GM12873 (cell line): ENCODE measurements at regions not wholly inside any gene's neighbourhood (a gene's known extent, or its start where the extent isn't known, plus 50 kb on each side); places are given as distances from the start of the nearest gene placed in this dataset.

Source experiments
- CTCF ChIP-seq: IDR thresholded peaks from 2 replicates; pipeline ENCODE4 v1.5.1; 2012; ENCODE audit warnings: low read depth, mild to moderate bottlenecking, moderate library complexity, low read length, control low read depth; ENCODE audit not compliant: insufficient read depth; ENCODE audit errors: missing control alignments

- no peak for TF ChIP-seq CTCF
These were observed 527.5 kb downstream of the RFC3 start for GRCh38 chr13:34345258-34345965.

- no peak for TF ChIP-seq CTCF
These were observed 528.7 kb downstream of the RFC3 start for GRCh38 chr13:34346626-34347025.

GRCh38 chr13:34347784-34348573 lies 530.0 kb downstream of the RFC3 start:
- no peak for TF ChIP-seq CTCF

- TF ChIP-seq CTCF, result no peak
These were observed 531.3 kb downstream of the RFC3 start for GRCh38 chr13:34349091-34349722.

- no peak for TF ChIP-seq CTCF
These were observed 532.7 kb downstream of the RFC3 start for GRCh38 chr13:34350671-34351070.

- TF ChIP-seq CTCF, result no peak
These were observed 533.2 kb downstream of the RFC3 start for GRCh38 chr13:34351134-34351533.

- TF ChIP-seq CTCF, result no peak
These were observed 535.0 kb downstream of the RFC3 start for GRCh38 chr13:34352958-34353357.
